ENCODE measurements at regions not wholly inside any gene's neighbourhood (a gene's known extent, or its start where the extent isn't known, plus 50 kb on each side); places are given as distances from the start of the nearest gene placed in this dataset.
"Not testable (repeated sequence)": the region's sequence is repeated elsewhere in the genome, so short reads cannot be mapped to it uniquely, and the experiment has no call there.

DNA sequence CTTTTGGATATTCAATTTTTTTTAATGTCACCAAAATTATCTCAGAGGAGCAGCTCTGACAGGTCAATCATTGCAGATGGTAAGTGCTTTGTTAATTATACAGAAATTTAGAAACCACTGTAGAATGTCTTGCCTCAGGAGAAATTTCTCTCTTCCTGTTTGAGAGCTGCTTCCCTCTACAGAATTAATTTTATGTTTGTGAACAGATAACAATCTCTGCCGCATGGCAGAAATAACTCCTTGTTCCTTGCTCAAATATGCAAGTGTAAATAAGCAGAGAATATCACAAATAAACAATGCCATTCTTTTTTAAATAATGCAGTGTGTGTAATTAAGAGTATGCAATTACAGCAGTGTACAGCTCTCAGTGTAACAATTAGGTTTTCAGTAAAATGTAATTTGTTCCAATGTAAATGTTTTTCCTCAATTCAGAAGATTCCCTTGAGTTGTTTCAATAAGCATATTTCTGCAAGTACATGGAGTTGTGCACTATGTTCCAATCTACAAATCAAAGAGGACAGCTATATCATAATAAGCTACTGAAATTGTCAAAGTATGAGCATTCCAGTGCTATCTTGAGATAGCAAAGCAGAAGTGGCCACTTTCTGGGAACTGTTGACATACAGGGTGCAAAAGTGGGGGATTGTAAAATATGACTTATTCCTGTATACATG, 1012.8 kb downstream of the MAT2B start:
- DNase-seq (ENCODE audit: low read depth) = no peak
- no peak overlapping the region for H3K4me3 ChIP-seq (ENCODE audit: low read depth, low read length)
- TF ChIP-seq, protein P1, sequence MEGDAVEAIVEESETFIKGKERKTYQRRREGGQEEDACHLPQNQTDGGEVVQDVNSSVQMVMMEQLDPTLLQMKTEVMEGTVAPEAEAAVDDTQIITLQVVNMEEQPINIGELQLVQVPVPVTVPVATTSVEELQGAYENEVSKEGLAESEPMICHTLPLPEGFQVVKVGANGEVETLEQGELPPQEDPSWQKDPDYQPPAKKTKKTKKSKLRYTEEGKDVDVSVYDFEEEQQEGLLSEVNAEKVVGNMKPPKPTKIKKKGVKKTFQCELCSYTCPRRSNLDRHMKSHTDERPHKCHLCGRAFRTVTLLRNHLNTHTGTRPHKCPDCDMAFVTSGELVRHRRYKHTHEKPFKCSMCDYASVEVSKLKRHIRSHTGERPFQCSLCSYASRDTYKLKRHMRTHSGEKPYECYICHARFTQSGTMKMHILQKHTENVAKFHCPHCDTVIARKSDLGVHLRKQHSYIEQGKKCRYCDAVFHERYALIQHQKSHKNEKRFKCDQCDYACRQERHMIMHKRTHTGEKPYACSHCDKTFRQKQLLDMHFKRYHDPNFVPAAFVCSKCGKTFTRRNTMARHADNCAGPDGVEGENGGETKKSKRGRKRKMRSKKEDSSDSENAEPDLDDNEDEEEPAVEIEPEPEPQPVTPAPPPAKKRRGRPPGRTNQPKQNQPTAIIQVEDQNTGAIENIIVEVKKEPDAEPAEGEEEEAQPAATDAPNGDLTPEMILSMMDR (IDR thresholded peaks at IDR 0.05; ENCODE audit: low read depth, low read length) = no peak
- TF ChIP-seq MYC (IDR thresholded peaks at IDR 0.05; ENCODE audit: low read depth, low read length) = no peak
- no peak for TF ChIP-seq MAX (IDR thresholded peaks at IDR 0.05; ENCODE audit: low read depth, low read length)
- TF ChIP-seq POLR2A (IDR thresholded peaks at IDR 0.05; ENCODE audit: extremely low read depth, insufficient read length) = no peak

- TF ChIP-seq POLR2A (IDR thresholded peaks at IDR 0.05; ENCODE audit: extremely low read depth, insufficient read length) (no peak), MYC (IDR thresholded peaks at IDR 0.05; ENCODE audit: low read depth, low read length) (no peak), MAX (IDR thresholded peaks at IDR 0.05; ENCODE audit: low read depth, low read length) (no peak)
- TF ChIP-seq, protein P1 (IDR thresholded peaks at IDR 0.05; ENCODE audit: low read depth, low read length) = no peak
- H3K4me3 ChIP-seq (ENCODE audit: low read depth, low read length) = no peak overlapping the region
- no peak for DNase-seq (ENCODE audit: low read depth)
Observed at GRCh38 chr5:164518741-164519080, 1013.3 kb downstream of the MAT2B start.

GRCh38 chr5:164532235-164532900, 1026.9 kb downstream of the MAT2B start:
- no peak overlapping the region for H3K4me3 ChIP-seq (ENCODE audit: low read depth, low read length)
- DNase-seq (ENCODE audit: low read depth) = no peak
- TF ChIP-seq MYC (IDR thresholded peaks at IDR 0.05; ENCODE audit: low read depth, low read length) (no peak), MAX (IDR thresholded peaks at IDR 0.05; ENCODE audit: low read depth, low read length) (no peak), POLR2A (IDR thresholded peaks at IDR 0.05; ENCODE audit: extremely low read depth, insufficient read length) (no peak)
- TF ChIP-seq, protein P1 (IDR thresholded peaks at IDR 0.05; ENCODE audit: low read depth, low read length) = no peak

DNA sequence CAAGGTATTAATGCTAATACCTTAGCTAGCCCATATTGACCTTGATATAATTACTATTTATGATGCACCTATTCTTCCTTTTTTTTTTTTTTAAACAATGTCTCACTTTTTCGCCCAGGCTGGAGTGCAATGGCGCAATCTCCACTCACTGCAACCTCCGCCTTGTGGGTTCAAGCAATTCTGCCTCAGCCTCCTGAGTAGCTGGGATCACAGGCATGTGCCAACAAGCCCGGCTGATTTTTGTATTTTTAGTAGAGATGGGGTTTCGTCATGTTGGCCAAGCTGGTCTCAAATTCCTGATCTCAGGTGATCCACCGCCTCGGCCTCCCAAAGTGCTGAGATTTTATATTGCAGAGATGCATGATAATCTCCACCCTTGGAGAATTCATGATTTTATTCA, 1028.0 kb downstream of the MAT2B start:
- DNase-seq (ENCODE audit: low read depth); H3K4me3 ChIP-seq (ENCODE audit: low read depth, low read length): not testable (repeated sequence)

GRCh38 chr5:164540174-164540573, 1034.8 kb downstream of the MAT2B start:
- no peak overlapping the region for H3K4me3 ChIP-seq (ENCODE audit: low read depth, low read length)
- no peak for DNase-seq (ENCODE audit: low read depth)
- TF ChIP-seq MYC (IDR thresholded peaks at IDR 0.05; ENCODE audit: low read depth, low read length) = no peak
- TF ChIP-seq MAX (IDR thresholded peaks at IDR 0.05; ENCODE audit: low read depth, low read length) = no peak
- TF ChIP-seq, protein P1 (IDR thresholded peaks at IDR 0.05; ENCODE audit: low read depth, low read length) = no peak
- no peak for TF ChIP-seq POLR2A (IDR thresholded peaks at IDR 0.05; ENCODE audit: extremely low read depth, insufficient read length)

GRCh38 chr5:164545507-164545906, 1040.1 kb downstream of the MAT2B start:
- TF ChIP-seq POLR2A (IDR thresholded peaks at IDR 0.05; ENCODE audit: extremely low read depth, insufficient read length) (no peak), MYC (IDR thresholded peaks at IDR 0.05; ENCODE audit: low read depth, low read length) (no peak), MAX (IDR thresholded peaks at IDR 0.05; ENCODE audit: low read depth, low read length) (no peak)
- TF ChIP-seq, protein P1 (IDR thresholded peaks at IDR 0.05; ENCODE audit: low read depth, low read length) = no peak
- no peak overlapping the region for H3K4me3 ChIP-seq (ENCODE audit: low read depth, low read length)
- DNase-seq (ENCODE audit: low read depth) = no peak

All from NB4 (cell line).